ENCODE measurements at regions not wholly inside any gene's neighbourhood (a gene's known extent, or its start where the extent isn't known, plus 50 kb on each side); places are given as distances from the start of the nearest gene placed in this dataset.

- DNase-seq = no peak
These were observed 67.5 kb downstream of the ATP6V1G3 start for GRCh38 chr1:198472997-198473396.

GRCh38 chr1:198472119-198472518, 68.4 kb downstream of the ATP6V1G3 start:
- no peak for DNase-seq

GRCh38 chr1:198467907-198468306, 72.6 kb downstream of the ATP6V1G3 start:
- no peak for DNase-seq

- DNase-seq = no peak
These were observed 73.1 kb downstream of the ATP6V1G3 start for GRCh38 chr1:198467342-198467741.

- no peak for DNase-seq
These were observed 75.0 kb downstream of the ATP6V1G3 start for GRCh38 chr1:198465201-198466144.

- no peak for DNase-seq
These were observed 76.8 kb downstream of the ATP6V1G3 start for GRCh38 chr1:198463709-198464108.

GRCh38 chr1:198462365-198463019, 78.0 kb downstream of the ATP6V1G3 start:
- peak; percentile 30 for DNase-seq

GRCh38 chr1:198455966-198456365, 84.5 kb downstream of the ATP6V1G3 start:
- DNase-seq = no peak

- no peak for DNase-seq
These were observed 90.6 kb downstream of the ATP6V1G3 start for GRCh38 chr1:198449727-198450433.

- DNase-seq = no peak
These were observed 91.2 kb downstream of the ATP6V1G3 start for GRCh38 chr1:198449261-198449660.

- DNase-seq = no peak
These were observed 93.0 kb downstream of the ATP6V1G3 start for GRCh38 chr1:198447468-198447867.

GRCh38 chr1:198445872-198446271, 94.6 kb downstream of the ATP6V1G3 start:
- DNase-seq = no peak

GRCh38 chr1:198444792-198445191, 95.7 kb downstream of the ATP6V1G3 start:
- no peak for DNase-seq

GRCh38 chr1:198443365-198444233, 96.9 kb downstream of the ATP6V1G3 start:
- DNase-seq = no peak

GRCh38 chr1:198440842-198441241, 99.6 kb downstream of the ATP6V1G3 start:
- DNase-seq = no peak

GRCh38 chr1:198437332-198437731, 103.1 kb downstream of the ATP6V1G3 start:
- DNase-seq = no peak

GRCh38 chr1:198436276-198436675, 104.2 kb downstream of the ATP6V1G3 start:
- no peak for DNase-seq

GRCh38 chr1:198435056-198435455, 105.4 kb downstream of the ATP6V1G3 start:
- no peak for DNase-seq

GRCh38 chr1:198424441-198424840, 116.0 kb downstream of the ATP6V1G3 start:
- DNase-seq = no peak

GRCh38 chr1:198423673-198424072, 116.8 kb downstream of the ATP6V1G3 start:
- DNase-seq = no peak

- no peak for DNase-seq
These were observed 123.4 kb downstream of the ATP6V1G3 start for GRCh38 chr1:198417039-198417438.

GRCh38 chr1:198416296-198416695, 124.2 kb downstream of the ATP6V1G3 start:
- DNase-seq = no peak
